ENCODE measurements at regions not wholly inside any gene's neighbourhood (a gene's known extent, or its start where the extent isn't known, plus 50 kb on each side); places are given as distances from the start of the nearest gene placed in this dataset.

DNA sequence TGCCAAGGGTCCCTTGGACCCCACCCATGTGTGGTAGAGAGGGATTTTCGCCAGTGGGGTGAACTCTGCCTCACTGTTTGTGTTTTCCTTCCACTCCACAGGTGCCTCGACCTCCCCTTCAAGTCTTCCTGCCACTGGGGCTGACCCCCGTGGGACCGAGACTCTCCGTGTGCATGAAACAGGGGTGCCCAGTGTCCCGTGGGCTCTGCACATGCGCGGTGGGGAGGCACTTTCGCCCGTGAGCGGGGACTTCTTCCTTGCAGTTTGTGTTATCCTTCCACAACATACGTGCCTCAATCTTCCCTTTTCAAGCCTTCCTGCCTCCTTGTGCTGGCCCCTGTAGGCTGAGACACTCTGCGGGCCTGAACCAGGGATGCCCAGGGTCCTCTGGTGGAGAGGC, 362.4 kb downstream of the ALG10 start:
- Histone ChIP-seq H3K36me3 (ENCODE audit: low read depth) (no peaks in the 10 kb centered on the region), H3K9me3 (ENCODE audit: insufficient read depth, low read depth) (no peaks in the 10 kb centered on the region), H4K20me1 (ENCODE audit: insufficient read depth) (no peaks in the 10 kb centered on the region), H3F3A (ENCODE audit: insufficient read depth, low read depth) (no peaks in the 10 kb centered on the region), H2AFZ (no peak overlapping the region), H3K9me2 (ENCODE audit: insufficient read depth) (no peaks in the 10 kb centered on the region), H3K27me3 (ENCODE audit: insufficient read depth, low read depth) (peaks cover 100% of the 10 kb centered on the region), H3K4me1 (replicated peaks; ENCODE audit: insufficient read depth) (no peaks in the 10 kb centered on the region), H3K4me3 (no peak overlapping the region), H3K4me2 (no peak overlapping the region), H3K79me2 (ENCODE audit: low read depth) (no peaks in the 10 kb centered on the region), H3K27ac (no peak overlapping the region)
- intact Hi-C loops (cut with micrococcal nuclease; ENCODE audit: unreplicated experiment): loop anchor here (10.0 kb wide), 1 partner anchor 90 kb away; no protein-coding TSS in a partner anchor
- POLR2A ChIA-PET (ENCODE audit: unreplicated experiment): no interaction called here
- CTCF ChIA-PET: no interaction called here
- TF ChIP-seq EZH2 (IDR thresholded peaks at IDR 0.05; ENCODE audit: low read depth): no peak
- no peak for DNase-seq
- no TSS peak for BruUV-seq (replicated peaks)

DNA sequence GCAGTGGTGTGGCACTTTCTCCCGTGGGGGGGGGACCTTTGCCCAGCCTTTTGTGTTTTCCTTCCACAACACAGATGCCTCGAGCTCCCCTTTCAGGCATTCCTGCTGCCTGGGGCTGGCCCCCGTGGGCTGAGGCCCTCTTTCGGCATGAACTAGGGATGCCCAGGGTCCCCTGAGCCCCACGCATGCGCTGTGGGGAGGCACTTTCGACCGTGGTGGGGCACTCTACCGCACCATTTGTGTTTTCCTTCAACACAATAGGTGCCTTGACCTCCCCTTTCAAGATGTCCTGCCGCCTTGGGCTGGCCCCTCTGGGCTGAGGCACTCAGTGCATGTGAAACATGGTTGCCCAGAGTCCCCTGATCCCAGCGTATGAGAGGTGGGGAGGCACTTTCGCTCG, 363.7 kb downstream of the ALG10 start:
- TF ChIP-seq EZH2 (IDR thresholded peaks at IDR 0.05; ENCODE audit: low read depth): no peak
- TF ChIP-seq, protein P1, sequence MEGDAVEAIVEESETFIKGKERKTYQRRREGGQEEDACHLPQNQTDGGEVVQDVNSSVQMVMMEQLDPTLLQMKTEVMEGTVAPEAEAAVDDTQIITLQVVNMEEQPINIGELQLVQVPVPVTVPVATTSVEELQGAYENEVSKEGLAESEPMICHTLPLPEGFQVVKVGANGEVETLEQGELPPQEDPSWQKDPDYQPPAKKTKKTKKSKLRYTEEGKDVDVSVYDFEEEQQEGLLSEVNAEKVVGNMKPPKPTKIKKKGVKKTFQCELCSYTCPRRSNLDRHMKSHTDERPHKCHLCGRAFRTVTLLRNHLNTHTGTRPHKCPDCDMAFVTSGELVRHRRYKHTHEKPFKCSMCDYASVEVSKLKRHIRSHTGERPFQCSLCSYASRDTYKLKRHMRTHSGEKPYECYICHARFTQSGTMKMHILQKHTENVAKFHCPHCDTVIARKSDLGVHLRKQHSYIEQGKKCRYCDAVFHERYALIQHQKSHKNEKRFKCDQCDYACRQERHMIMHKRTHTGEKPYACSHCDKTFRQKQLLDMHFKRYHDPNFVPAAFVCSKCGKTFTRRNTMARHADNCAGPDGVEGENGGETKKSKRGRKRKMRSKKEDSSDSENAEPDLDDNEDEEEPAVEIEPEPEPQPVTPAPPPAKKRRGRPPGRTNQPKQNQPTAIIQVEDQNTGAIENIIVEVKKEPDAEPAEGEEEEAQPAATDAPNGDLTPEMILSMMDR (conservative IDR thresholded peaks at IDR 0.05): no peak
- no peaks in the 10 kb centered on the region for H3F3A ChIP-seq (ENCODE audit: insufficient read depth, low read depth)
- ChIA-PET POLR2A (ENCODE audit: unreplicated experiment) (no interaction called here), CTCF (no interaction called here)
- no peak overlapping the region for H2AFZ ChIP-seq
- DNase-seq: no peak
- H3K4me1 ChIP-seq (replicated peaks; ENCODE audit: insufficient read depth): no peaks in the 10 kb centered on the region
- H4K20me1 ChIP-seq (ENCODE audit: insufficient read depth): no peaks in the 10 kb centered on the region
- no TSS peak for BruUV-seq (replicated peaks)
- no peaks in the 10 kb centered on the region for H3K36me3 ChIP-seq (ENCODE audit: low read depth)
- H3K9me3 ChIP-seq (ENCODE audit: insufficient read depth, low read depth): no peaks in the 10 kb centered on the region
- no peaks in the 10 kb centered on the region for H3K9me2 ChIP-seq (ENCODE audit: insufficient read depth)
- H3K79me2 ChIP-seq (ENCODE audit: low read depth): no peaks in the 10 kb centered on the region
- intact Hi-C loops (cut with micrococcal nuclease; ENCODE audit: unreplicated experiment): loop anchor here (10.0 kb wide), 1 partner anchor 91 kb away; no protein-coding TSS in a partner anchor
- no peak overlapping the region for H3K4me2 ChIP-seq
- H3K27me3 ChIP-seq (ENCODE audit: insufficient read depth, low read depth): peaks cover 100% of the 10 kb centered on the region
- no peak overlapping the region for H3K27ac ChIP-seq
- H3K4me3 ChIP-seq: no peak overlapping the region

DNA sequence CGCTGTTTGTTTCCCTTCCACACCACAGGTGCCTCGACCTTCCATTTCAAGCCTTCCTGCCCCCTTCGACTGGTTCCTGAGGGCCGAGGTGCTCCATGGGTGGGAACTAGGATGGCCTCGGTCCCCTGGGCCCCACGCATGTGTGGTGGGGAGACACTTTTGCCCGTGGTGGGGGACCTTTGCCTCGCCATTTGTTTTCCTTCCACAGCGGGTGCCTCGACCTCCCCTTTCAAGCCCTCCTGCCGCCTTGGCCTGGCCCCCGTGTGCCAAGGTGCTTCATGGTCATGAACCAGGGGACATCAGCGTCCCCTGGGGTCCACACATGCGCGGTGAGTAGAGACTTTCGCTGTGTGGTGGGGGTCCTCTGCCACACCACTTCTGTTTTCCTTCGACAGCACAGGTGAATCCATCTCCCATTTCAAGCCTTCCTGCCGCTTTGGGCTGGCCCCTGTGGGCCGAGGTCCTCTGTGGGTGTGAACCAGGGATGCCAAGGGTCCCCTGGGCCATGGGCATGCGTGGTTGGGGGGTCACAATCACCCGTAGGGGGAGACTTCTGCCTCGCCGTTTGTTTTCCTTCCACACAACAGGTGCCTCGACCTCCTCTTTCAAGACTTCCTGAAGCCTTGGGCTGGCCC, 364.4 kb downstream of the ALG10 start:
- Histone ChIP-seq H3K79me2 (ENCODE audit: low read depth) (no peaks in the 10 kb centered on the region), H3F3A (ENCODE audit: insufficient read depth, low read depth) (no peaks in the 10 kb centered on the region), H3K4me1 (replicated peaks; ENCODE audit: insufficient read depth) (no peaks in the 10 kb centered on the region), H2AFZ (no peak overlapping the region), H3K27ac (no peak overlapping the region), H3K36me3 (ENCODE audit: low read depth) (no peaks in the 10 kb centered on the region), H3K27me3 (ENCODE audit: insufficient read depth, low read depth) (peaks cover 100% of the 10 kb centered on the region), H3K9me3 (ENCODE audit: insufficient read depth, low read depth) (no peaks in the 10 kb centered on the region), H3K4me3 (no peak overlapping the region), H3K9me2 (ENCODE audit: insufficient read depth) (no peaks in the 10 kb centered on the region), H3K4me2 (no peak overlapping the region), H4K20me1 (ENCODE audit: insufficient read depth) (no peaks in the 10 kb centered on the region)
- intact Hi-C loops (cut with micrococcal nuclease; ENCODE audit: unreplicated experiment): loop anchor here (10.0 kb wide), 1 partner anchor 92 kb away; no protein-coding TSS in a partner anchor
- CTCF ChIA-PET: no interaction called here
- DNase-seq: no peak
- TF ChIP-seq EZH2 (IDR thresholded peaks at IDR 0.05; ENCODE audit: low read depth): no peak
- TF ChIP-seq, protein P1 (conservative IDR thresholded peaks at IDR 0.05): no peak
- no TSS peak for BruUV-seq (replicated peaks)
- POLR2A ChIA-PET (ENCODE audit: unreplicated experiment): no interaction called here
